OCI-LY3 (cell line): ENCODE measurements at regions not wholly inside any gene's neighbourhood (a gene's known extent, or its start where the extent isn't known, plus 50 kb on each side); places are given as distances from the start of the nearest gene placed in this dataset.

Experiments used
- CTCF ChIP-seq: fragments of 200-600, 300-600 bp; sonication (generic); IDR thresholded peaks from 2 replicates; pipeline ENCODE4 v1.5.1; 2014; ENCODE audit warnings: antibody characterized with exemption, low read length, low read depth
- EZH2phosphoT487 ChIP-seq: fragments of 200-600 bp; shearing (Covaris generic); IDR thresholded peaks from 2 replicates; pipeline ENCODE4 v1.6.1; 2018; ENCODE audit warnings: antibody characterized with exemption, mixed run types, low read depth

DNA sequence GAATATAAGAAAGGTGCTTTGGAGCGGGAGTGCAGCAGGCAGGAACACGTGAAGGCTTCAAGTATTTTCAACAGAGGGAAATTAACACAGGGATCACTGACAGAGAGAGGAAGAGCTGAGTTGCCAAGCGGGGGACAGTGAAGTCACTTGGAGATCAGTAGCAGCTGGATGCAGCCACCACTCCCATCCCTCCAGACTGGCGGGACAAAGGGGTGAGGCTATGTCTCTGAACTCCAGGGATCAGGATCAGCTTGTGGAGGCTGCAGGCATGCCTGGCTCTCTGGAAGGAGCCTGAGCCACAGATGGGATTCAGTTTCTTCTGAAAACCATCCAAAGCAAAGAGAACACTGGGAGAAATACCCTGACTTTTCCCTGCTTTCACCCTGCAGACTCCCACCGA is 113.7 kb upstream of the IRX3 start:
- TF ChIP-seq CTCF: no peak
- TF ChIP-seq EZH2phosphoT487: no peak
